HG03575 (cell line): ENCODE measurements at regions not wholly inside any gene's neighbourhood (a gene's known extent, or its start where the extent isn't known, plus 50 kb on each side); places are given as distances from the start of the nearest gene placed in this dataset.

ENCODE experiments used
- ATAC-seq: cut with Tn5 transposase; IDR thresholded peaks from one replicate; pipeline ENCODE4 v1.9.1; 2021; ENCODE audit not compliant: unreplicated experiment, insufficient number of reproducible peaks, low FRiP score; ENCODE audit errors: extremely low read depth

DNA sequence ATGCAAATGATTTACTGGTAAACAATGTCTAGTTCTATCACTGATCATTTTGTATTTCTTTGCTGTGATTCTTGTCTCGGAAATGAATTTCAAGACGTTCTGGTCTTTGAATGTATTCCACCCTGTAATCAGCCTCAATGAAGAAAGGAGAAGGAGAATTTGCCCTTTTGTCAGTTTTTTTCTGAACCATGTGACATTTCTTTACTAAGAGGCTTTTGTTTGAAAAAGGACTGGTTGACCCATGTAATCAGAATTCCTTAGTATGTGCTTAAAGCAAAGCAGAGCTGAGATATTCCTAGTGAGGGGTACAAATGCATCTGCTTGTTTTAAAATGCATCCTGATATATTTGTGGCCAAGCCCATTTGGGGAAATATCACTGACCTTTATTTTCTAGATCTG, 581.6 kb downstream of the ETV1 start:
- no peak for ATAC-seq

- no peak for ATAC-seq
Observed at GRCh38 chr7:13411151-13411550, 578.3 kb downstream of the ETV1 start.

DNA sequence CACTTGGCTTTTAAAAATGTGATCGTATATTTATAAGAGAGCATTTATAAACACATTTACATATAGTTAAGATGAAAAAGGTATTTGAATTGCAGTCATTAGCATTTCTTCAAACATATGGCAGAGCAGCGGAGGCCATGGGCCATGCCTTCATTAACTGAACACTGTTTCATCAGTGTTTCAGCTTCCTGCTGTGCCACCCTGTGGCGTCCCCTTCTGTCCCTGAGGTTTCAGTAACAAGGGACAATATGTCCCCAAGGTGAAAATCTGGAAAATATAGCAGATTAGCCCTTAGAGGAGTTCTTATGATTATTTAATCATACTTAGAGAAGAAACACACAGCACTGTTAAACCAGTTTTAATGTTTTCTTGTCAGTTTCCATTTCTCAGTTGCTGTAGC, 577.8 kb downstream of the ETV1 start:
- no peak for ATAC-seq

DNA sequence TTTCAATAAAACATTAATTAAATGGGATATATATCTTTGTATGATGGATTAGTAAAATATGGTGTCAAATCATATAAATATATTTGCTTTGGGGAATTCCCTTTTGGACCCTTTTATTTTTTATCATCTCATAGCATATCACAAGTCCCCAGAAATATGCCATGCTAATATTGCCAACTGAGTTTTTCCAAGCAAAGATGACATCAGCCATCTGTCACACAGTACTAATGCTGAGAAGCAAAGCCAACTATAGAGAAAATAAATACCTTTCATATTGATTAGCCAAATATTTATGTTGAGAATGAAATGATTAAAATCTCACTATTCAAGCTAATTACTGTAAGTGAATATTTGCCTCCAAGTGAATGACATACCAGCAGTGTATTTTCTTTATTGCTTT, 575.3 kb downstream of the ETV1 start:
- no peak for ATAC-seq

DNA sequence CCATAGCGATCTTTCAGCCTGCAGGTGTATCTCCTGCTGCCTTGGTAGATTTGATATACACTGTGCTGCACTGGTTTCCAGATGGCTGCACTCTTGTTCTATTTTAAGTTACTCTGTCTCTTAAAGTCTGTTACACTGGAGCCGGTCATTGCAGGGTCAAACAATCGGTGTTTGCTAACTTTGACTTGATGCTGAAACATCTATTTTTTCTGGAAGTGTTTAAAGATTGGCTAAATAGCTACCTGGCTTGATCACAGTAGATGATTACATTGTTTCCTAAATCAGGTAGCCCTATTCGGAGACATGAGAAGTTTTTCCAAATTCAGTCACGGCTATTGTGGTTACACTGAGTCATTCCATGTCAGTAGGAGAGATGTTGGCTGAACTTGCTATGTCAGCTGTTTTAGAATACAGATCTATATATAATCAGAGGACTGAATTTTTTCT, 574.8 kb downstream of the ETV1 start:
- ATAC-seq: no peak

DNA sequence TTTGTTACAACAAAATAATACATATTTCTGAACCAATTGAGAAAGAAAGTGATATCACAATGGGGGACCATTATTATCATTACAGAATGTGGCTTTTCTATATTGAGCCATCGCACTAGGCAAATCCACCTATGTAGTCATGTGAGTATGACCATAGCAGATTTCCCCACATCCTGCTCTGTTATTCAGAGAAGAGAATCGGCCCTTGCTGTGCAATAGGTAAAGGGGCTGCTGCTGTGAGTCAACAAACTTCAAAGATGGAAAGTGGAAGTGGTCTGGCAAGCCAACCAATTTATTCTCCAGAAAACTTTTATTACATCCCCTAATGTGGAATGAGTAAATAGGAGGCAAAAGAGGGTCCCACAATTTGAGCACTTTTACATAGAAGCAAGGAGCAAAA, 573.4 kb downstream of the ETV1 start:
- ATAC-seq: no peak

- ATAC-seq: no peak
Observed at GRCh38 chr7:13416544-13416943, 572.9 kb downstream of the ETV1 start.

GRCh38 chr7:13420726-13421125, 568.7 kb downstream of the ETV1 start:
- ATAC-seq: no peak

GRCh38 chr7:13421776-13422175, 567.7 kb downstream of the ETV1 start:
- no peak for ATAC-seq

GRCh38 chr7:13433946-13434345, 555.5 kb downstream of the ETV1 start:
- ATAC-seq: no peak

GRCh38 chr7:13442226-13442625, 547.2 kb downstream of the ETV1 start:
- ATAC-seq: no peak

GRCh38 chr7:13447637-13448036, 541.8 kb downstream of the ETV1 start:
- no peak for ATAC-seq

GRCh38 chr7:13448243-13448642, 541.2 kb downstream of the ETV1 start:
- no peak for ATAC-seq

- no peak for ATAC-seq
Observed at GRCh38 chr7:13449460-13449859, 540.0 kb downstream of the ETV1 start.

DNA sequence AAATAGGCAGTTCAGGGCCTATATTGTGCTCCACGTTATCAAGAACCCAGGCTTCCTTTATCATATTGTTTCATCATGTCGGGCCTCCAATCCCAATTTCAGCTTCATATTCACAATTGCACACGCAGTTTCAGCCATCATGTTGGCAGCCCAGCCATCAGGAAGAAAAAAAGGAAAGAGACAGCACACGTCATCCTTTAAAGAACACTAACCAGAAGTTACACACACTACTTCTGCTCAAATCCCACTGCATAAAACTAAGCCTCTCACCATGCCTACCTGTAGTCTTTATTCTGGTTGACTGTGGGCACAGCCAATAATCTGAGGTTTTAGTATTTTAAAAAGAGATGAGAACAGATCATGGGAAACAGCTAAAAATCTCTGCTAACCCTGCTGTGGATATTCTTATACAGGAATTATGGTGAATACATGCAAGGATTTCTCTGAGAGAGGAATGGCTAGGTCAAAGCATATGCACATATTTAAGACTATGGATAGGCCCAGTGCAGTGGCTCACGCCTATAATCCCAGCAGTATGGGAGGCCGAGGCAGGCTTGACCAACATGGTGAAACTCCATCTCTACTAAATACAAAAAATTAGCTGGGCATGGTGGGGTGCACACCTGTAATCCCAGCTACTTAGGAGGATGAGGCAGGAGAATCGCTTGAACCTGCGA, 534.4 kb downstream of the ETV1 start:
- no peak for ATAC-seq

DNA sequence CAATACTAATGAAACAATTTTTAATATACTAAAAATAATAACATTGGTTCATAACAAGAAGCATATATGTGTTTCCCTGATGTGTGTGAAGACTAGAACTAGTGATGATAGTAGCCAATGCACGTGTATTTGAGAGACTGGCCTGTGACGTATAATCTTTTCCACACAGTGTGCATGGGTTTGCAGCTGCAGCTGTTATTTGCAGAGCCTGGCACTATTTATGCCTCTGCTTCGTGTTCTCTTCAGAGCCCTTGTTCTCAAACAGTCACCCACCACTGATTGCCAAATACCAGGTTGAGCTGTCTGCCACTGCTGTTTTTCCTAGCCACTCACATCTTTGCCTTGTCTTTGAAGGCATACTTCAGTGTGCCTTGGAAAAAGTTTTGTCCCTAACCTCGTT, 531.7 kb downstream of the ETV1 start:
- ATAC-seq: no peak

DNA sequence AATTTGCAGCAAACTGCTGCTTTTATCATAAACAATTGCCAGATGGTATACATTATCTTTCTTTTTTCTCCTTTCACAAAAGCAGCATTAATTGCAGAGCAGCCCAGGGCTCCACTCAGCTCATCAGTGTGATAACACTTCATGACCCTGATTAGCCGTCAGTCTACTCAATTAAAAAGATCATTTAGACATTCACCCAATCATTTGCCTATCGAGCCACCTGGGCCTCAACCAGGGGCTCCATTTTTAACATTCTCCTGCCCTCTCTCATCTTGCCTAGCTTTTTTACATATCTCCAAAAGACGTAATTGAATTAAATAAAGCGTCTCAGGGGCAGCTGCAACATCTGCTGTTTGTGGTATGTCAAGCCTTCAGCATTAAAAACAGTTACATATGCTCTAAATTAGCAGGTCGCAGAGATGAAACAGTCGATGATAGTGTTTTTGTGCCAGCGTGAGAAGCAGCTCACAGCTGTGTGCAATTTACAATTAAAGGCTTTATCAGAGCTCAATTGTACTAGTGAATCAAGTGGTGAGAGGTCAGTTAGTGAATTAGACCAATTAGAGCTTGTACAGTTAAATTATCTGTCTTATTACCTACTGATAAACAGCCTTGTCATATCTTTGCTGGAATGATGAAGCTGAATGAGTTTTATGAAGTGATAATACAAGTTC, 522.5 kb downstream of the ETV1 start:
- ATAC-seq: no peak

DNA sequence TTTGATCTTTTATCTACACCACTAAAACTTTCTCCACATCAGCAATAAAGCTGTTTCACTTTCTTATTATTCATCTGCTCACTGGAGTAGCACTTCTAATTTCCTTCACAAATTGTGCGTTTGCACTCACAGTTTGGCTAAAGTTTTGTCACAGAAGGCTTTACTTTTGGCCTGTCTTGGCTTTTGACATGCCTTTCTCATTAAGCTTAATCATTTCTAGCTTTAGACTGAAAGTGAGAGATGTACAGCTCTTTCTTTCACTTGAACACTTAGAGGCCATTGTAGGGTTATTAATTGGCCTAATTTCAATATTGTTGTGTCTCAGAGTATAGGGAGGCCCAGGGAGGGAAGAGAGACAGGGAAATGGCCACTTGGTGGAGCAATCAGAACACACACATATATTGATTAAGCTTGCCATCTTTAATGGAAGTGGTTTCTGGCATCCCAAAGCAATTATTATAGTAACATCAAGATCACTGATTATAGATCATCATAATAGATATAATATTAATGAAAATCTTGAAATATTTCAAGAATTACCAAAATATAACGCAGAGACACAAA, 512.5 kb downstream of the ETV1 start:
- no peak for ATAC-seq

- ATAC-seq: no peak
Observed at GRCh38 chr7:13489386-13489785, 500.1 kb downstream of the ETV1 start.

- ATAC-seq: no peak
Observed at GRCh38 chr7:13496976-13497375, 492.5 kb downstream of the ETV1 start.
